ENCODE measurements at regions not wholly inside any gene's neighbourhood (a gene's known extent, or its start where the extent isn't known, plus 50 kb on each side); places are given as distances from the start of the nearest gene placed in this dataset.
A peak's percentile ranks its signal among the peaks of the same experiment; 100 is the strongest.

DNA sequence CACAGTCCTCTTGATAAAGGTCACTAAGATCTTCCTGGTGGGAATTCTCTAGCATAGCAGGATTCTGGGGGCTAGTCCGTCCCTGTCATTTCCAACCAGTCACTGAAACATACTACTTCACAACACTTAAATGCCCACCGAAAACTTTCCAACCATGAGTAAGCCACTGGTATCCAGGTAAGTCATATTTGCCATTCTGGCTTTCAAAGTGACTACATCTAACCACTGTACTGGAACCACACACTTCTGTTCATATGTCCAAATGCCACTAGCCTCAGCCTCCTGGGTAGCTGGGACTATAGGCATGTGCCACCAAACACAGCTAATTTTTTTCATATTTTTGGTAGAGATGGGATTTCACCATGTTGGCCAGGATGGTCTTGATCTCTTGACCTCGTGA is 64.3 kb upstream of the VANGL1 start:
- no peak for FAIRE-seq

DNA sequence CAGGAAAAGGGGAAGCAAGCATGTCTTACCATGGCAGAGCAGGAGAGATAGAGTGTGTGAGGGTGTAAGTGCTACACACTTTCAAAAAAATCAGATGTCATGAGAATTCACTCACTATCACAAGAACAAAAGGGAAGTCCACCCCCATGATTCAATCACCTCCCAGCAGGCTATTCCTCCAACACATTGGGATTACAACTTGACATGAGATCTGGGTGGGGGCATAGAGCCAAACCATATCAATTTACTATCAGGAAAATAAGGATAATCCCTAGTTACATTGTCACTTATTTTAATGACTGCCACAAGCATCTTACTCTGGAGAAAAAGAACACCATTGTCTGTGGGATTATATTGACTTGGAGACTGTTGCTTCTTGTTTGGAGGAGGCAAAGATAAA is 66.1 kb upstream of the VANGL1 start:
- FAIRE-seq = no peak

DNA sequence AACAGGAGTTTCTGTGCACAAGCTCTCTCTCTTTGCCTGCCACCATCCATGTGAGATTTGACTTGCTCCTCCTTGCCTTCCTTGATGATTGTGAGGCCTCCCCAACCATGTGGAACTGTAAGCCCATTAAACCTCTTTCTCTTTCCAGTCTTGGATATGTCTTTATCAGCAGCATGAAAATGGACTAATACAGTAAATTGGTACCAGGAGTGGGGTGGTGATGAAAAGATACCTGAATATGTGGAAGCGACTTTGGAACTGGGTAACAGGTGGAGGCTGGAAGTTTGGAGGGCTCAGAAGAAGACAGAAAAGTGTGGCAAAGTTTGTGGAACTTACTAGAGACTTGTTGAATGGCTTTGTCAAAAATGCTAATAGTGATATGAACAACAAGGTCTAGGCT is 69.1 kb upstream of the VANGL1 start:
- FAIRE-seq = no peak

DNA sequence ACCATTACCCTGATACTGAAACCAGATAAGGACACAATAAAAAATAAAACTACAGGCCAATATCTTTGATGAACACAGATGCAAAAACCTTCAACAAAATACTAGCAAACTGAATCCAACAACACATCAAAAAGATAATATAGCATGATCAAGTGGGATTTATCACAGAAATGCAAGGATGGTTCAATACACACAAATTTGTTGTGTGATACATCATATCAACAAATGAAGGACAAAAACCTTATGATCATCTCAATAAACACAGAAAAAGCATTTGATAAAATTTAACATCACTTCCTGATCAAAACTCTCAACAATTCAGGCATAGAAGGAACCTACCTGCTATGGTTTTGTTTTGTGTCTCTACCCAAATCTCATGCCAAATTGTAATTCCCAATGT is 74.3 kb upstream of the VANGL1 start:
- FAIRE-seq = no peak

DNA sequence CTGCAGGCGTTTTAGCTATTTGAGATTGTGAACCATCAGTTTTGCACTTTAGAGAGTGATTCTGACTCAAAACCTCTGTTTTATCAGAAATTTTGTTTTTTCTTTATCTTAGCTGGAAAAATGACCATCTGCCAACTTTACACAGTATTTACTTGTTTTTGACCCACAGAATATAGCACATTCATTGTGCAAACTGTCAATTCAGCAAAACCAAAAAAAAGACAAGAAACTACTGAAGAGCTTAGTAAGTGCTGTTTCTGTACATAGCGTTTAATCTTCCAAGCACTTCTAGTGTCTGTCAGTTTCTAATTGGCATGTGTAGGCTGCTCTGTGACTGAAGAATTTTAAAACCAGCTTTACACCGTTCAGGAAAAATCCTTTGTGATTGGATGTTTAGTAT is 76.0 kb upstream of the VANGL1 start:
- FAIRE-seq = no peak

DNA sequence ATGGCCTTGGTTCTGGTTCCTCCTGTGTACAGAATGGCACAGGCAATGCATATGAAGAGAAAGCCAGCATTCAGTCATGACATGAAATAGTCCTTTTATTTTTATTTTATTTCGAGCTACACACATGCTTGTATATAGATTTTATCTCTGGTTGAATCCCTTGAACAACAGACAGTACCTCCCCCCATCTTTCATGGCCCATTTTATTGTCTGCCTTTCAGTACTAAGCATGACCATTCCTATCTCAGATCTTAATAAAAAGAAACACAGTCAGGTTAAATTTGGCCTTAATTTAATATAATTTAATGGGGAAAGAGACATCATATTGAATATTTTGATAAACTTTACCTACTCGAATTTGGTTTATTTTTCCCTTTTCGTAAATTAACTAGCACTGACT is 76.4 kb upstream of the VANGL1 start:
- FAIRE-seq = no peak

DNA sequence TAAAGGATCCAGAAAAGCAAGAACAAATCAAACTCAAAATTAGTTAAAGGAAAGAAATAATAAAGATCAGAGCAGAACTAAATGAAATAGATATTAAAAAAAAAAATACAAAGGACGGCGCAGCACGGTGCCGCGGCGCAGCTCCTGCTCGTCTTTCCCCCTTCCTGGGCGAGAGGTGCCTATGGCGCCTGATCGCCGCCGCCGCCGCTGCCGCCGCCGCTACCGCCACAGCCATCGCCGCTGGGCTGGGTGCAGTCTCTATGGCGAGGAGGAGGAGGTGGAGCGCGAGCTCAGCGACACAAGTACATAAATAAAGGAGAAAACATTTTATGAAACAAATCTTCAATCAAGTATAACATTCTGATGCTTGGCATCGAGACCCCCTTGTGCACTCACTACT is 77.6 kb upstream of the VANGL1 start:
- FAIRE-seq = no peak

DNA sequence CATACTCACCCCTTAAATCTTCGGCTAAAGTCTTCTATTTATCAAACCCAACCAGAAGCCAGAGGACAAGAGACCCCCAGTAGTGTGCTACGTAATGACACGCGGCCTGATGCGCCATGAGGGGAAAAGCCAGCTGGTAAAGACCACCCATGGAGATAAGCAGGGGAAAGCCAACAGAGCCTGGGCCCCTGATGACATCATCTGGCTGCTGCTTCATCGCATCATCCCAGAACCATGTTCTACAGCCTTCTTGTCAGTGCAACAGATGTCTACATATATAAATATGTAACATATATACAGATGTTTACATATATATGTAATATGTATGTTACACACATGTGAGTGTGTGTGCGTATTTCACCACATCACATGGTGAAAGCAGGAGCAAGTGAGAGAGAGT is 81.7 kb upstream of the VANGL1 start:
- no peak for FAIRE-seq

DNA sequence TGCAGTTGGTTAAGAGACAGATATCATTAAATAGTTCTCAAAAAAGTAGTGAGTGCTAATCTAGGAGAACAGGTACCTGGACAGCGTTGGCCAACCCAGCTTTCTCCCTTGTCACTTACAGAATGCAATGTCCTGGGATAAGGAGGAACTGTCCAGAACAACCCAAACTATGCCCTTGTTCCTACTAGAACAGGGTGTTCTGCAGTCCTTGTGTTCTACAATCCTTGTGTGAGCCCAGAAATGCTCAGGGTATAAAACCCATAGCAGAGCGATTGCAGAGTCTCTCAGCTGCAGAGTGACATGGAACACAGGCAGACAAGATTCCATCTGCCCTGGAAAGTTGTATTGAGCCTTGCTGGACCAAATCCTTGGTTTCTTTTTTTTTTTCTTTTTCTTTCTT is 83.5 kb upstream of the VANGL1 start:
- FAIRE-seq = no peak

DNA sequence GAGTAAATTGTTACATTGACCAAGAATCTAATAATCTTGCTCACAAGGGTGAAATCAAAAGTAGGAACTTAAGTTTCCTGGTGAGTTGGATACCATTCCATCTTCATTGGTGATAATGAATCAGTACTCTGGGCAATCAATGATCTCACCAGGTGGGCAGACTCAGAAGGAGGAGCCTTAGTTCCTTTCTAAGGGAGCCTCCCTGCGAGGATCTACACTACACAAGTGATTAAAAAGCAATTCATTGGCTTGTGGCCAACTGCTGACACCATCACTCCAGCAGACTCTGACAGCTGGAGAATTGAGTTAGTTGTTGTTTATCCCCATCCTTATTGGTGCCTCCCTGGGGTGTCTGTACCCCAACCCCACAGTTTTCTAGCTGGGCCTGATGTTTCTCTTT is 84.1 kb upstream of the VANGL1 start:
- no peak for FAIRE-seq

DNA sequence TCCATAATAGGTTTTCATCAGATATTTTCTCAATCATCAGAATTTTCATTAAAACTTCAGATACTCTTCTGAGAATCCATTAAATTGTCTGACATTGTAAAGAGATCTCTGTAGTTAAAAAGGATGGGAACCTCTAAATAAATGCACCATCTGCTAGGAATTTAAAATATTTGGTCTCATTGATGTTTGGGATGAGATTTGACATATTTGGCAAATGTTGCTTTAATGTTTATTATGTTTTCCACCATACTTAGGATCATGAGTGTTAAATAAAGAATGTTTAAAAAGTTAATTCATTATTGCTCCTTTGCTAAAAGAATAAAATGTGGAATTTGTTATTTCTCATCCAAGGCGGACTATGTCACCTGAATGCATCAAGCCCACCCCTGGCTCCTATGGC is 85.5 kb upstream of the VANGL1 start:
- peak; percentile 58 for FAIRE-seq

DNA sequence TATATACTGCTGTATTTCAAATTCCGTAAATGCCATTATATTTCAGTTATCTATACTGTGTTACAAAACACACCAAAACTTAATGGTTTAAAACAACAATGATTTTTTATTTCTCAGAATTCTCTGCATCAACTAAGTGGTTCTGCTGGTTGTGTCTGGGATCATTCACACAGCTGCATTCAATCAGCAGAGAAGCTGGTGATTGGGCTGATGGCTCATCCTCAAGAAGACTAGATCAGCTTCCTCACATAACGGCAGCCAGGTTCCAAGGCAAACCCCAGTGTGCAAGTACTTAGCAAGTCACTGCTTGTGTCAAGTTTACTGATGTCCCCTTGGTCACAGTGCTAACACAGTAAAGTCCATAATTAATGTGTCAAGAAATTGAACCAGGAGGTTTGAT is 86.3 kb upstream of the VANGL1 start:
- no peak for FAIRE-seq

DNA sequence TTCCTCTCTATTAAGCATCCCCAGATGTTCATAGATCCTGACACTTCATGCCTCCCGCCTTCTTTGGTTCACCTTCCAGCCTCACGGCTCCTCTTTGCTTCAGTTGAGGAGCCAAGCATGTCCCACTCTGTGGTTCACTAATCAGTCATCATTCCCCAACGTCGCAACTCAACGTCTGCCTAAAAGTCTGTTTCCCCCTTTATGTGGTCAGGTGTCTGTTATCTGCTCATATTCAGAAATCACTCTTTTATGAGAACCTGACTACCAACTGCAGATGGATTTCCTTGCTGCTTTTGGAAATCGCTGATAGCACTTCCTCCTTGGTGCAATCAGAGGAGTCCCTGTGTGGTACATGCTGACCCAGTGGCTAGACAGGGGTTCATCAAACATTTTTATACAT is 94.1 kb upstream of the VANGL1 start:
- FAIRE-seq = no peak

DNA sequence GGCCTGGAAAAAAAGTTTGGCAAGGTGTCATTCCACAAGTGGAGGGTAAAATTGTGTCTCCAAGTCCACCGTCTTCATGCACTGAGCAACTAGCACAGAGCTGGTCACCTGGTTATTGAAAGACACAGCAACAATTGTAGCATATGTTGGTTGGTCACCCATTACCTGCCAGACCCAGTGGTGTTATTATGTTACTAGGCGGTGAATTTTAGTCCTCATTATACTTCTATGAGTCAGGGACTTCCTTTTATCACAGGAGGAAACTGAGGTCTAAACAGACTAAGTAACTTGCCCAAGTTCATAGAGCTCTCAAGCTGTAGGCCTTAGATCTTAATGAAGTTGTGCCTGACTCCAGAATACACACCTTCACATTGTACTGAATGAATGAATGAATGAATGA is 94.9 kb upstream of the VANGL1 start:
- no peak for FAIRE-seq

DNA sequence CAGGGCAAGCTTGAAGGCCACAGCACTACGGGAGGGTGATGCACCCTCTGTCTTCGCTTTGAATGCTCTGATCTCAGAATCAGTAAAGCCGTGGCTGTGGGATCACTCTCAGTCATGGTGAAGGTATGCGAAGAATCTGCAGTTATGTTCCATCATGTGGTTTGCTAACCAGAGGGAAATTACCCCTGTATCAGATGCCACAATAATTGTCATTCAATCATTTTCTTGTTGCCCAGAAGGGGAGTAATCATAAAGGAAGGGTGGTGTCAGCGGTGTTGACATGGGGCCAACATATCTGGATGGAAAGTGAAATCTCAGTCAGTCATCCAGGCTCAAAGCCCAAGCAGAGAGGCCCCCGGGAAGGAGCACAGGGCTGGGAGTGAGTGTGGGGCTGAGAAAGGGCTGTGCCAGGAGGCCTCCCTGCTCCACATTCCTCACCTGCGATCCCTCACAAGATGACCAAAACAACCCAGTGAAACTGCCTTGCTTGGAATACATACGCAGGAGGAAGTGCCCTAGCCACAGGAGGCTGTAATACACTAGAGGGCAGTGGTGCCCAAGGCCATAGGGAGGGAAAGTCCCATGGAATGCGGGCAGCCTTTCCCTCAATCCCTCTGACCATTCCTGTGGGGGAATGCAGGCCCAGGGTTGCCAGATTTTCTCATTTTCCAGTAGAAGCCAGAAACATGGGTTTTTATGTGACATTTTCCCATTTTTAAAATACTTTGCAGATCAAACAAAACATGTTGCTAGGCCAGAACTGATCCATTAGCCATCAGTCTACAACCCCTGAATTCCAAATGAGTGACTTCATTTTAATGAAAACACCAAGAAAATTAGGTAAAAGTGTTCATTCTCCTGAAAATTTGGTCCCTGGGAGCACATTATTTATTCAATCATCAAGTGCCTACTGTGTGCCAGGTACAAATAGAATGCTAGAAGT is 95.7 kb upstream of the VANGL1 start:
- FAIRE-seq = no peak

DNA sequence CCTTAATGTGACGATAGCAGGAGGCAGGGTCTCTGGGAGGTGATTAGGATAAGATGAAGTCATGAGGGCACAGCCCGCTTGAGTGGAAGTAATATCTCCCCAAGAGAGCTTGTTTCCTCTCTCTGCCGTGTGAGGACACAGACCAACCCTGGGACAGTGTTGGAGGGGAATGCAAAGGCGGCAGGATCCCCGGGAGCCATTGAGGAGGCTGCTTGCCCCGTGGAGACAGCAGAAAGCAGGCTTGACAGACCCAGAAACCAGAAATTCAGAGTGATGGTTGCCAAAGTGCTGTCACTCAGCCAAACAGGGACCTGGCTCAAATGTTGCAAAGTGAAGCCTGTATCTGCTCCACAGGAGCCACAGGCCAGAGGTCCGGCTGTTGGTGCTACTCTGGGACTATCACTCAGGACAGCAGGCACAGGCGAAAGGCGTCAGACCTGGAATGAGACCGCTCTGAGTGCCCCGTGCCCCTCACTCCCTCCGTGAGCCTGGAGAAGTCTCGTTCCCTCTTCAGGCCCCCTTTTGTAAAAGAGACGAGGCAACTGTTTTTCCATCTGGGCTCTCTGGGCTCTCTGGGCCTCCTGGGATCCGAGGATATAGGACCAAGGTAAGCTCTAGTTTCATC is 96.6 kb upstream of the VANGL1 start:
- FAIRE-seq = no peak

DNA sequence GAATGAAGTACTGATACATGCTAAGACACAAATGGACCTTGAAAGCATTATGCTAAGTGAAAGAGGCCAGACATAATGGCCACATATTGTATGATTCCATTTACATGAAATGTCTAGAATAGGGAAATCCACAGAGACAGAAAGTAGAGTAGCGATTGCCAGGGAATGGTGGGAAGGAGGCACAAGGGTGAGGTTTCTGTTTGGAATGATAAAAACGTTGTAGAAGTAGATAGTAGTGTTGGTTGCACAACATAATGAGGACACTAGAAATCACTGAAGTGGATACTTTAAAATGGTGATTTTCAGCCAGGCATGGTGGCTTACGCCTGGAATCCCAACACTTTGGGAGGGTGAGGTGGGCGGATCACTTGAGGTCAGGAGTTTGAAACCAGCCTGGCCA is 97.6 kb upstream of the VANGL1 start:
- no peak for FAIRE-seq

DNA sequence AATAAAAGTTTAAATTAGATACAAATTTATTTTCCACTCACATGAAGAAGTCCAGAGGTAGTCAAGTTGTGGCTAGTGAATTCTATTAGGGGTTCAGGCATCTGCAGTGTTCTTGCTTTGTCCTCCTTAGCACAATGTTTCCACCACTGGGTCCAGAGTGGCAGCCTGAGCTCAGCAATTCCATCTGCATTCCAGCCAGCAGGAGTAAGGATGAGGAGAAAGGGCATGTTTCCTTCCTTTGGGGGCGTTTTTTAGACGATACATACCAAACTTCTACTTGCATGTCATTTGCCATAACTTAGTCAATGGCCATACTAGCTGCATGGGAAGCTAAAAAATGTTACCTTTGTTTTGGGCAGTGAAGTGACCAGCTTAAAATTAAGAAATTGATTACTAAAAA is 98.5 kb upstream of the VANGL1 start:
- FAIRE-seq = no peak

DNA sequence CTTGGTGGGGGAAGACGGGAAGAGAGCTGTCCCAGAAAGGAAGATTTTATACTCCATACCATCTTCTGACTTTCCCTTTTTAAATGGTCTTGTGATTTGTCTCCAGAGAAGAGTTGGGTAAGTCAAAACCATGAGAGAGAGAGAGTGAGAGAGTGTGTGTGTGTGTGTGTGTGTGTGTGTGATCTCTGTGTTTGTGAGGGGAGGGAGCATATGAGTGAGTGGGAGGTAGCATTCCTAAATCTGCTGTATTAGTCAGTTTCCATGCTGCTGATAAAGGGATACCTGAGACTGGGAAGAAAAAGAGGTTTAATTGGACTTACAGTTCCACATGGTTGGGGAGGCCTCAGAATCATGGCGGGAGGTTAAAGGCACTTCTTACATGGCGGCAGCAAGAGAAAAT is 102.0 kb upstream of the VANGL1 start:
- FAIRE-seq = no peak

DNA sequence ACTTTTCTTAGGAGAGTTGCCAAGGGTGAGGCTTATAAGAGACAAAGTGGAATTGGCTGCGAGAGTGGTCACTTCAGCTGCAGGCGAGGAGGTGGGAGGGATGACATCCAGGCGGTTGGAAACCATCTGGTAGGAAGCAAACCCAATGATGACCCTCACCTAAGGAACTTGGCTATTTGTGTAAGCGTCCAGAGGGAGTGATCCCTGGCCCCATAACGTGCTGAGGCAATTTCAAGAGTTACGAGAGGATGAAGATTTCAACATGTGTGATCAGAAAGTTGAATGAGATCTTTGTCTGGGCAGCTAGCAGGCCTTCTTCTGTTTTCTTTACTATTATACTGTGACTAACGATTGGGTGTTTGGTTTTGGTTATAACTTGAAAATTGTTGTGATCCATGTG is 102.7 kb upstream of the VANGL1 start:
- no peak for FAIRE-seq

DNA sequence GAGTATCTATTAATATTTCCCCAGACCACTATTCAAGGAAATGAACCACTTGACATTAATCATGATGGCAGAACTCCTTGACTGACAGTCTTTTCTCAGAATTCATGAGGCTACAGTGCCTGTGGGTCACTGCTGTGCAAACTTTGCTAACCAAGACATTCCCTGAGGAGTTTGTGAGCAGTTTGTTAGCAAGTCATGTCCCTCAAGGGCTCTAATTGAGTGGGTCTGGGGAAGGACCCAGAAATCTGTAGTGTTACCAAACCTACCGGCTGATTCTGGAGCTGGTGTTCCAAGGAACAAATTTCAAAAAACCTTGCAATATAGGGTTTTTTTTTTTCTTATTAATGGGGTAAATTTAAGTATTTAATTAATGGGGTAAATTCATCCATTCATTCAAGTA is 103.2 kb upstream of the VANGL1 start:
- no peak for FAIRE-seq

DNA sequence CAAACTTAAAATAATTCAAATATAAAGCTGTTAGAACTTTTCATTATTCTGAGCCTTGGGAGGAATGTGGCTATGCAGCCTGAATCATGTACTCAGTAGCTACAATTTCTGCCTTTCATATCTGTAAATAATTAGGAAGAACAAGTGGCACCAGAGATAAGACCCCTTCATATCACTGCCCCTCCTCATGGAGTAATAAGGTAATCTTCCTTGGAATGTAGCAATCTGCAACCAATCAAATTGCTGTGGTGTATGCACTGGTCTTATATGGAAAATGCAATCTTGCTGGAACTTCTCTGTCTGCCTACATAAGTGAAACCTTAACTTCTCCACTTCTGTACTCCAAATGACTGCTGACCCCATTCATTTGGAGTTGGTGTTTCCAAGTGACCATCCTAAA is 104.4 kb upstream of the VANGL1 start:
- FAIRE-seq = no peak

DNA sequence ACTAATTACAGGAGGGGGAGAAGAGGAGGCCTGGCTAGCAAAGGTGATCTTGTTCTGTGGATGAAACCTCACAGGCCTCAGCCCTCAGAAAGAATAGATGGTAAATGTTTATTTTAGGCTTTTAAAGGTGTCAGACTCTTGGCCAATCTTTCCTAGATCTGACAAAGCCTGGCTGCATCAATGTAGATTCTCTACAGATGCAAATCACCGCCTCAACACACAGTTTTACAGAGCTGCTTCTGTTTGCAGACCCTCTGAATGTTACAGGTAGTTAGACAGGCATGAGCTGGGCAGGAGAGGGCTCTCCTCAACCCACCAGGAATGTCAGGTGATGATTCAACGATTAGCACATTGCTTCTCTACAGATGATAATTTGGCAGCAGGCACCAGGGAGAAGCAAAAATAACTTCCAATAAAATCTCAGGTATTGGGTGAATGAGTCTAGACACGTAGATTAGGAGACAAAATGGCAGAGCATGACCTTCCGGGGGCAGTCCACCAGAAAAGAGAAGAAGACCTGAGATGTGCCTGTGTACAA is 105.4 kb upstream of the VANGL1 start:
- FAIRE-seq = no peak

DNA sequence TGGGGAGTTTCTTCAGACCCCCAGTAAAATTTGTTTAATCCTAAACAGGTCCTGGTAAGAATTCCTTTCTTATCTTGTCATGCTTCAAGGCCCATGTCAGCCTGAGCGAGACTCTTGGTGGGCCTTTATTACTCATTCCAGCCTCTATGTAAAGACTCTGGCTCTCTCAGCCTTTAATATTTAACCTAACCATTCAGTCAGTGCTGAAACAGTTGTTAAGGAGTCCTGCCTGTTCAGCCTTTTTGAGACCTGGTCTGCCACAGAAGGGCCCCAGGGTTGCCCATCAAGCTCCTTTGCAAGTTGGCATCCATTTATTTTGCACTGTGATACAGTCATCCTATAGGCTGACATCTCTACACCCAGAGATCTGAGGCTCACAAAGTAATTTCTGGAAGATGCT is 107.7 kb upstream of the VANGL1 start:
- no peak for FAIRE-seq

All from endometrium (tissue), 2 donors.